ENCODE measurements at regions not wholly inside any gene's neighbourhood (a gene's known extent, or its start where the extent isn't known, plus 50 kb on each side); places are given as distances from the start of the nearest gene placed in this dataset.
"Not testable (repeated sequence)": the region's sequence is repeated elsewhere in the genome, so short reads cannot be mapped to it uniquely, and the experiment has no call there.

GRCh38 chr2:37722971-37723370 is 51.5 kb upstream of the CDC42EP3 start:
- DNase-seq; H3K4me3 ChIP-seq; intact Hi-C loops (cut with DNase I); H3K9me3 ChIP-seq; H3K4me1 ChIP-seq; H3K27ac ChIP-seq; H3K9ac ChIP-seq (ENCODE audit: low read depth in 2 of 2, low read length in 2 of 2); H3K36me3 ChIP-seq; H3K27me3 ChIP-seq: not testable (repeated sequence)

DNA sequence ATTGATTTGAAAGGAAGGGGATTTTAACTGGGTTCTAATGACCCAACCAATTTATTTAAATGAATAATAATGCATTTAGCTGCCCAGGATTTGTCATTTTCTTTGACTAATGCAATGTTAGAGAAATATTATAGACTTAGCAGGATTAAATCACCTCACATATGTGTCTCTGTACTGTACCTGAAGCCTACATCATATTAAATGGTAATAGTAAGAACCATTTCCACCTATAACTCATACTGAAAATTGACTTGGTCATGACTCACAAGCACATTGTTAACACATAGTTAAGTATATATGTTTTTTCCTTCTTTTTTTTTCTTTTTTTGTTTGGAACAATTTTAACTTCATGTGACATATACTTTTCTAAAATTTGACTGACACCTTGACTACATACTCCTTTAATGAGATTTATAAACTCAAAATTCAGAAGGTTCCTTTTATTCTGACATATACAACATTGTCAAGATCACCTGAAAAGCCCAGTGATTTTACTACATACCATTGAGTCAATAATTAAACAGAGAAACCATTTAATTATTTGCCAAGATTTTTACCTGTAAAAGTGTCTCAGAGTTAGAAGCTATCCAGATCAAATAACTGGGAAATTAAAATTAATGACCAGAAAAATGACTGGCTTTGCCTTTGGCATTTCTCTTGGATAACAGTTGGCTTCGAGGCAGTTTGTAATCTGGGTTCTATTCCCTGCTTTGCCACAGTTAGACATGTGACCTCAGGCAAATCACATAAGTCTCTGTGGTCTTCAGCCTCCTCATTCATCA is 58.8 kb upstream of the CDC42EP3 start:
- no peaks in the 10 kb centered on the region for H3K36me3 ChIP-seq
- H3K4me3 ChIP-seq: no peak overlapping the region
- no peak for DNase-seq
- no peaks in the 10 kb centered on the region for H3K27me3 ChIP-seq
- H3K9ac ChIP-seq (ENCODE audit: low read depth in 2 of 2, low read length in 2 of 2): no peak overlapping the region
- intact Hi-C loops (cut with DNase I): no loop called here
- no peak for TF ChIP-seq CTCF (IDR thresholded peaks at IDR 0.05)
- H3K4me1 ChIP-seq: no peaks in the 10 kb centered on the region
- no peak overlapping the region for H3K27ac ChIP-seq
- no peaks in the 10 kb centered on the region for H3K9me3 ChIP-seq

- H3K27me3 ChIP-seq; H3K36me3 ChIP-seq; H3K27ac ChIP-seq; H3K9ac ChIP-seq (ENCODE audit: low read depth in 2 of 2, low read length in 2 of 2); intact Hi-C loops (cut with DNase I); DNase-seq; H3K9me3 ChIP-seq; H3K4me1 ChIP-seq; H3K4me3 ChIP-seq: not testable (repeated sequence)
Measured at GRCh38 chr2:37732412-37732811, 61.0 kb upstream of the CDC42EP3 start.

- Histone ChIP-seq H3K9ac (ENCODE audit: low read depth in 2 of 2, low read length in 2 of 2) (no peak overlapping the region), H3K27ac (no peak overlapping the region), H3K36me3 (no peaks in the 10 kb centered on the region), H3K4me3 (no peak overlapping the region), H3K27me3 (no peaks in the 10 kb centered on the region), H3K4me1 (no peaks in the 10 kb centered on the region), H3K9me3 (no peaks in the 10 kb centered on the region)
- intact Hi-C loops (cut with DNase I): no loop called here
- no peak for TF ChIP-seq CTCF (IDR thresholded peaks at IDR 0.05)
- DNase-seq: no peak
Measured at GRCh38 chr2:37733251-37733650, 61.8 kb upstream of the CDC42EP3 start.

DNA sequence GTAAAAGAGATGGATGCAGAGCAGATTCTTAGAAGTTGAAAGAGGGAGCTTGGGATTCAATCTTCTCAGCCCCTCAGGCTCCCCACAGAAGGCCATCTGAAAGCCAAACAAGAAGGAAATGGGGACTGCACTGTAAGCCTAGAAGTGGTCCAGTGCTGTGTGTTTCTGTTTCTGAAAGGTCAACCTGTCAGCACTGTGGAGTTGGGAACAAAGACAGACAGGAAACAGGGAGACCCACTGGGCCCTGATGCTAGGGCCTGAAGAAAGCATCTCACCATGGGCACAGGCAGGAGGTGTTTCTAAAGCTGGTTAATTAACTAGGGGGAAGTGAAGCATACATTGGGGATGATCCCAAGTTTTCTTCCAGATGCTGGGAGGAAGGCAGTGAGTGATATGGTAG is 62.5 kb upstream of the CDC42EP3 start:
- H3K27ac ChIP-seq; H3K9ac ChIP-seq (ENCODE audit: low read depth in 2 of 2, low read length in 2 of 2); H3K9me3 ChIP-seq; H3K27me3 ChIP-seq; H3K4me1 ChIP-seq; DNase-seq; H3K36me3 ChIP-seq; H3K4me3 ChIP-seq; intact Hi-C loops (cut with DNase I): not testable (repeated sequence)

- H3K9me3 ChIP-seq; H3K4me1 ChIP-seq; H3K36me3 ChIP-seq; H3K4me3 ChIP-seq; H3K27ac ChIP-seq; H3K9ac ChIP-seq (ENCODE audit: low read depth in 2 of 2, low read length in 2 of 2); intact Hi-C loops (cut with DNase I); DNase-seq; H3K27me3 ChIP-seq: not testable (repeated sequence)
Measured at GRCh38 chr2:37734891-37735523, 63.6 kb upstream of the CDC42EP3 start.

GRCh38 chr2:37735524-37735910 is 64.1 kb upstream of the CDC42EP3 start:
- DNase-seq; H3K9me3 ChIP-seq; H3K36me3 ChIP-seq; intact Hi-C loops (cut with DNase I); H3K9ac ChIP-seq (ENCODE audit: low read depth in 2 of 2, low read length in 2 of 2); H3K4me1 ChIP-seq; H3K27me3 ChIP-seq; H3K4me3 ChIP-seq; H3K27ac ChIP-seq: not testable (repeated sequence)

- no peaks in the 10 kb centered on the region for H3K4me1 ChIP-seq
- H3K9ac ChIP-seq (ENCODE audit: low read depth in 2 of 2, low read length in 2 of 2): no peak overlapping the region
- H3K4me3 ChIP-seq: no peak overlapping the region
- H3K36me3 ChIP-seq: no peaks in the 10 kb centered on the region
- TF ChIP-seq CTCF (IDR thresholded peaks at IDR 0.05): no peak
- H3K9me3 ChIP-seq: no peaks in the 10 kb centered on the region
- H3K27ac ChIP-seq: no peak overlapping the region
- intact Hi-C loops (cut with DNase I): no loop called here
- DNase-seq: no peak
- no peaks in the 10 kb centered on the region for H3K27me3 ChIP-seq
Measured at GRCh38 chr2:37737507-37737906, 66.1 kb upstream of the CDC42EP3 start.

Measured in colonic mucosa (tissue), 4 donors.